ENCODE measurements at regions not wholly inside any gene's neighbourhood (a gene's known extent, or its start where the extent isn't known, plus 50 kb on each side); places are given as distances from the start of the nearest gene placed in this dataset.

- intact Hi-C loops (cut with DNase I, micrococcal nuclease), result no loop called here
These were observed 75.0 kb downstream of the HMHB1 start for GRCh38 chr5:143886651-143887638.

DNA sequence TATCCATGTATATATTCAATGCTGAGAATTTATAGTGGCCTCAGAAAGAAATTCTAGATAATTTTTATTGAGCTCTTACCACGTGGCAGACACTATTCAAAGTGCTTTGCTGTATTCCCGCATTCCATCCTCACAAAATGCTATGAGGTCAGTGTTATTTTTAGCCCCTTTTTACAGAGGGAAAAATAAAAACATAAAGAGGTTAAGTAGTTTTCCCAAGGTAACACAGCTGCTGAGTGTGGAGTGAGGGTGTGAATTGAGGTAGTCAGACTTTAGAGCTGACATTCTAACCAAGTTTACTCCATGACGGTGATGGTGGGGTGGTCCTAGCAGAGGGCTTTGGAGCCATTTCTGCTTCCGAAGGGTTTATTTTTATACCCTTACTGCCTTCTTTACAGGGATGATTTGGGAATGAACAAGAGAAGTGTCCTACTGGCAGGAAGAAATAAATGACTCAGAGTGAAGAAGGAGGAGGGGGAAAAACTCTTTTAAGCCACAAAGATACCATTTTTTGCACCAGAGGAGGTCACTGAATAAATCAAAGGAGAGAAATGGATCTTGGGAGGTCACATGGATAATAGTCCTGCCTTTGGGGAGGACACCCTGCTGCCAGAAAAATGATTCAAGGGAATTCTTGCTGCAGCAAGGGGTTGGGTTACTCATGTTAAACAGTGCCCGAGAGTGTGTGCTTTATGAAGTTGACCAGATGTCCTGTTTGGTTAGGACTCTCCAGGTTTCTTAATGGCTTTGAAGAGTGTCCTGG lies 76.1 kb downstream of the HMHB1 start:
- H3K36me3 ChIP-seq (ENCODE audit: low read depth), result no peaks in the 10 kb centered on the region
- peaks cover 3% of the 10 kb centered on the region for H3K4me1 ChIP-seq (ENCODE audit: low read depth)
- no peaks in the 10 kb centered on the region for H3K9me3 ChIP-seq
- TF ChIP-seq, protein P1, sequence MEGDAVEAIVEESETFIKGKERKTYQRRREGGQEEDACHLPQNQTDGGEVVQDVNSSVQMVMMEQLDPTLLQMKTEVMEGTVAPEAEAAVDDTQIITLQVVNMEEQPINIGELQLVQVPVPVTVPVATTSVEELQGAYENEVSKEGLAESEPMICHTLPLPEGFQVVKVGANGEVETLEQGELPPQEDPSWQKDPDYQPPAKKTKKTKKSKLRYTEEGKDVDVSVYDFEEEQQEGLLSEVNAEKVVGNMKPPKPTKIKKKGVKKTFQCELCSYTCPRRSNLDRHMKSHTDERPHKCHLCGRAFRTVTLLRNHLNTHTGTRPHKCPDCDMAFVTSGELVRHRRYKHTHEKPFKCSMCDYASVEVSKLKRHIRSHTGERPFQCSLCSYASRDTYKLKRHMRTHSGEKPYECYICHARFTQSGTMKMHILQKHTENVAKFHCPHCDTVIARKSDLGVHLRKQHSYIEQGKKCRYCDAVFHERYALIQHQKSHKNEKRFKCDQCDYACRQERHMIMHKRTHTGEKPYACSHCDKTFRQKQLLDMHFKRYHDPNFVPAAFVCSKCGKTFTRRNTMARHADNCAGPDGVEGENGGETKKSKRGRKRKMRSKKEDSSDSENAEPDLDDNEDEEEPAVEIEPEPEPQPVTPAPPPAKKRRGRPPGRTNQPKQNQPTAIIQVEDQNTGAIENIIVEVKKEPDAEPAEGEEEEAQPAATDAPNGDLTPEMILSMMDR (IDR thresholded peaks at IDR 0.05), result no peak
- ATAC-seq, result no peak
- no peak overlapping the region for H3K4me3 ChIP-seq
- no peak for DNase-seq
- intact Hi-C loops (cut with DNase I, micrococcal nuclease), result no loop called here

More at GRCh38 chr5:143886651-143887638, 75.0 kb downstream of the HMHB1 start:
- peaks cover 3% of the 10 kb centered on the region for H3K4me1 ChIP-seq (ENCODE audit: low read depth)
- H3K36me3 ChIP-seq (ENCODE audit: low read depth), result no peaks in the 10 kb centered on the region
- H3K9me3 ChIP-seq, result no peaks in the 10 kb centered on the region
- TF ChIP-seq, protein P1 (IDR thresholded peaks at IDR 0.05), result no peak
- no peak for ATAC-seq
- no peak for DNase-seq
- no peak overlapping the region for H3K4me3 ChIP-seq

DNA sequence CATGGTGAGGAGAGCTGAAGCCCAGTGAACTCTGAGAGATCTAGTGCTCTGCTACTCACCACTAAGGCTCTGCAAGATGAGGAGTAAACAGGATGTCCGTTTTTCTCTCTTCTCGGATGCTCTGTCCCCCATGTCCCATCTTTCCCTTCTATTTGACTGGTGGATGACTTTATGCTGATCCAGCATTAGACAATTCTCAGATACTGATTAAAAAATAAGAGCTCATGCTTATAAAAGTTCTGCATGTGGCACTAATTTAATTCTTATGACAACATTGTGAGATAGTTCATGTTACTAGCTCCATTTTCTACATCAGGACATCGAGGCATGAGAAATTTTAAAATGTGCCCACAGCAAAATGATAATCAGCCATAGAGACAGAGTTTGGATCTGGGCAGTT lies 77.0 kb downstream of the HMHB1 start:
- H3K4me1 ChIP-seq (ENCODE audit: low read depth), result peaks cover 3% of the 10 kb centered on the region
- ATAC-seq, result no peak
- intact Hi-C loops (cut with DNase I, micrococcal nuclease), result no loop called here

GRCh38 chr5:143889986-143890385 lies 78.0 kb downstream of the HMHB1 start:
- H3K4me1 ChIP-seq (ENCODE audit: low read depth), result peaks cover 3% of the 10 kb centered on the region
- no peaks in the 10 kb centered on the region for H3K36me3 ChIP-seq (ENCODE audit: low read depth)
- intact Hi-C loops (cut with DNase I, micrococcal nuclease), result no loop called here
- no peak overlapping the region for H3K4me3 ChIP-seq
- DNase-seq (no peak), ATAC-seq (no peak)
- H3K9me3 ChIP-seq, result no peaks in the 10 kb centered on the region
- TF ChIP-seq, protein P1 (IDR thresholded peaks at IDR 0.05), result no peak

More for the DNA sequence above, 77.0 kb downstream of the HMHB1 start:
- no peak for DNase-seq
- TF ChIP-seq, protein P1 (IDR thresholded peaks at IDR 0.05), result no peak
- no peak overlapping the region for H3K4me3 ChIP-seq
- H3K9me3 ChIP-seq, result no peaks in the 10 kb centered on the region
- no peaks in the 10 kb centered on the region for H3K36me3 ChIP-seq (ENCODE audit: low read depth)

DNA sequence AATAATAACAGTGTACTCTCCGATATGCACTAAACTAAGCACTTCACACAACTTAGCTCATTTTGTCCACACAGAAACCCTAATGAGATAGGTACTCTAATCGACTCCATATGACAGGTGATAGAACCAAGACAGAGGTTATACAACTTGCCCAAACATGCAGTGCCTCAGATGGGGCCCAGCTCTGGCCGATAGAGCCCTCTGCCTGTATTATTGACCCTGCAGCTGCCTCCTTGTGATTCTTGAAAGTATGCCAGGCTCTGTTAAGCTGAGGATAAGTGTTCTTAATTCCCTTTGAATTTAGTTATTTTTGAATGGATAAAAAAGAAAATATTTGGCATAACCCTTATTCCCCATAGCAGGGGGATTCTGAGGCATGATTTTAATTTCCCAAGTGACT lies 78.5 kb downstream of the HMHB1 start:
- intact Hi-C loops (cut with DNase I, micrococcal nuclease), result no loop called here
- no peak overlapping the region for H3K4me3 ChIP-seq
- ATAC-seq, result no peak
- TF ChIP-seq, protein P1 (IDR thresholded peaks at IDR 0.05), result no peak
- H3K4me1 ChIP-seq (ENCODE audit: low read depth), result peaks cover 3% of the 10 kb centered on the region
- no peaks in the 10 kb centered on the region for H3K36me3 ChIP-seq (ENCODE audit: low read depth)
- DNase-seq, result no peak
- no peaks in the 10 kb centered on the region for H3K9me3 ChIP-seq

All from mucosa of descending colon (tissue), 3 donors.